ENCODE measurements at regions not wholly inside any gene's neighbourhood (a gene's known extent, or its start where the extent isn't known, plus 50 kb on each side); places are given as distances from the start of the nearest gene placed in this dataset.

- H3K27me3 ChIP-seq (ENCODE audit: insufficient read depth) = 0 out of 2 replicates have a peak, but pooled peaks cover 3% of the 10 kb centered on the region
Measured at GRCh38 chr5:10903786-10904560, 142.9 kb upstream of the DAP start.

More at GRCh38 chr5:10903786-10904560, 142.9 kb upstream of the DAP start:
- H3K9me2 ChIP-seq = no peaks in the 10 kb centered on the region
- POLR2A ChIA-PET = no interaction called here
- no peak overlapping the region for H3K4me3 ChIP-seq (ENCODE audit: low read depth in 2 of 2, low read length in 1 of 2)
- CTCF ChIA-PET = no interaction called here
- no peak for DNase-seq
- no peaks in the 10 kb centered on the region for H3K79me2 ChIP-seq (ENCODE audit: insufficient read depth)
- H3K9ac ChIP-seq = no peak overlapping the region
- 0 out of 4 replicates have a peak, but pooled peaks cover 0 to 6% of the 10 kb centered on the region in 2 experiments for H3K4me1 ChIP-seq (ENCODE audit: control insufficient read depth in 1 of 2, insufficient read depth in 2 of 2, low read depth in 1 of 2, low read length in 1 of 2)
- TF ChIP-seq TAF1 (IDR thresholded peaks at IDR 0.05; ENCODE audit: borderline replicate concordance, low read depth, low read length) = no peak
- TF ChIP-seq EZH2phosphoT487 (IDR thresholded peaks at IDR 0.05; ENCODE audit: borderline replicate concordance, low read depth) = no peak
- TF ChIP-seq TCF12 (IDR thresholded peaks at IDR 0.05) = no peak
- no peak for TF ChIP-seq RCOR1 (IDR thresholded peaks at IDR 0.05; ENCODE audit: low read length)
- no peak for TF ChIP-seq SMC3 (IDR thresholded peaks at IDR 0.05; ENCODE audit: low read depth, low read length)
- no peak for TF ChIP-seq CHD2 (IDR thresholded peaks at IDR 0.05; ENCODE audit: low read length, partially characterized antibody)
- TF ChIP-seq GATA2 (CRISPR knock-in tag; IDR thresholded peaks at IDR 0.05) = no peak
- no peak for TF ChIP-seq PBX3 (IDR thresholded peaks at IDR 0.05)
- TF ChIP-seq USF1 (IDR thresholded peaks at IDR 0.05; ENCODE audit: borderline replicate concordance, low read depth) = no peak
- TF ChIP-seq SIN3A (IDR thresholded peaks at IDR 0.05; ENCODE audit: borderline replicate concordance, low read depth, low read length) = no peak
- no peak for TF ChIP-seq POLR2AphosphoS5 (IDR thresholded peaks at IDR 0.05; ENCODE audit: low read depth, low read length)
- TF ChIP-seq EP300 (IDR thresholded peaks at IDR 0.05; ENCODE audit: borderline replicate concordance in 1 of 2, low read depth in 1 of 2, low read length in 1 of 2) = no peak
- TF ChIP-seq RXRA (IDR thresholded peaks at IDR 0.05; ENCODE audit: borderline replicate concordance, low read depth) = no peak
- no peak for TF ChIP-seq REST (IDR thresholded peaks at IDR 0.05; ENCODE audit: low read depth, low read length)
- TF ChIP-seq MEF2A (IDR thresholded peaks at IDR 0.05; ENCODE audit: borderline replicate concordance, low read depth) = no peak
- TF ChIP-seq FOSL2 (IDR thresholded peaks at IDR 0.05; ENCODE audit: borderline replicate concordance, low read depth) = no peak
- no peak for TF ChIP-seq RAD21 (IDR thresholded peaks at IDR 0.05; ENCODE audit: low read length)
- TF ChIP-seq MXI1 (IDR thresholded peaks at IDR 0.05; ENCODE audit: low read depth, low read length) = no peak
- no peak for TF ChIP-seq JUND (IDR thresholded peaks at IDR 0.05)
- TF ChIP-seq ELF1 (IDR thresholded peaks at IDR 0.05) = no peak
- no peaks in the 10 kb centered on the region for H3K36me3 ChIP-seq (replicated peaks in 1 of 2; ENCODE audit: control insufficient read depth in 1 of 2, insufficient read depth in 2 of 2, low read length in 1 of 2)
- H3F3A ChIP-seq (replicated peaks; ENCODE audit: insufficient read depth) = no peaks in the 10 kb centered on the region
- H3K4me2 ChIP-seq = no peak overlapping the region
- WGBS (ENCODE audit: low lambda C conversion rate) = 33% methylated on average over 2 of the region's 2 CpGs
- no peaks in the 10 kb centered on the region for H4K20me1 ChIP-seq (ENCODE audit: insufficient read depth)
- no peak overlapping the region for H3K27ac ChIP-seq (ENCODE audit: low read depth in 2 of 2, low read length in 1 of 2)
- H2AFZ ChIP-seq (ENCODE audit: low read depth) = no peak overlapping the region
- no peaks in the 10 kb centered on the region for H3K9me3 ChIP-seq

Data from SK-N-SH (cell line).